ENCODE measurements at regions not wholly inside any gene's neighbourhood (a gene's known extent, or its start where the extent isn't known, plus 50 kb on each side); places are given as distances from the start of the nearest gene placed in this dataset.

- Histone ChIP-seq H3K27me3 (no peaks in the 10 kb centered on the region), H3K9me2 (replicated peaks; ENCODE audit: insufficient read depth) (no peaks in the 10 kb centered on the region), H4K20me1 (ENCODE audit: insufficient read depth, poor library complexity, severe bottlenecking) (no peaks in the 10 kb centered on the region), H3K4me3 (no peak overlapping the region), H3K36me3 (replicated peaks; ENCODE audit: insufficient read depth, low read depth) (no peaks in the 10 kb centered on the region), H3K4me1 (ENCODE audit: insufficient read depth) (no peaks in the 10 kb centered on the region), H2AFZ (no peak overlapping the region), H3K79me2 (no peaks in the 10 kb centered on the region), H3K27ac (no peak overlapping the region), H3K9me3 (ENCODE audit: low read depth) (no peaks in the 10 kb centered on the region), H3K4me2 (no peak overlapping the region)
- 83% methylated on average over 3 of the region's 3 CpGs for WGBS (ENCODE audit: low lambda C conversion rate, missing lambda C conversion rate)
- TF ChIP-seq CTCF (IDR thresholded peaks at IDR 0.05; ENCODE audit: poor library complexity) (no peak), EZH2phosphoT487 (IDR thresholded peaks at IDR 0.05; ENCODE audit: low read depth, severe bottlenecking, unreplicated experiment) (no peak), EZH2 (IDR thresholded peaks at IDR 0.05; ENCODE audit: borderline replicate concordance) (no peak)
- no peak for DNase-seq (ENCODE audit: low spot score)
These were observed 338.6 kb downstream of the TMEM38B start for GRCh38 chr9:106032978-106033377.

- H3K4me1 ChIP-seq (ENCODE audit: insufficient read depth), result no peaks in the 10 kb centered on the region
- TF ChIP-seq EZH2 (IDR thresholded peaks at IDR 0.05; ENCODE audit: borderline replicate concordance) (no peak), CTCF (IDR thresholded peaks at IDR 0.05; ENCODE audit: poor library complexity) (no peak), EZH2phosphoT487 (IDR thresholded peaks at IDR 0.05; ENCODE audit: low read depth, severe bottlenecking, unreplicated experiment) (no peak)
- no peak overlapping the region for H3K4me2 ChIP-seq
- DNase-seq (ENCODE audit: low spot score), result no peak
- no peaks in the 10 kb centered on the region for H3K9me3 ChIP-seq (ENCODE audit: low read depth)
- H3K27me3 ChIP-seq, result no peaks in the 10 kb centered on the region
- H3K79me2 ChIP-seq, result no peaks in the 10 kb centered on the region
- no peak overlapping the region for H2AFZ ChIP-seq
- no peaks in the 10 kb centered on the region for H3K36me3 ChIP-seq (replicated peaks; ENCODE audit: insufficient read depth, low read depth)
- H4K20me1 ChIP-seq (ENCODE audit: insufficient read depth, poor library complexity, severe bottlenecking), result no peaks in the 10 kb centered on the region
- H3K4me3 ChIP-seq, result no peak overlapping the region
- H3K9me2 ChIP-seq (replicated peaks; ENCODE audit: insufficient read depth), result no peaks in the 10 kb centered on the region
- H3K27ac ChIP-seq, result no peak overlapping the region
These were observed 341.5 kb downstream of the TMEM38B start for GRCh38 chr9:106035806-106036205.

- H3K36me3 ChIP-seq (replicated peaks; ENCODE audit: insufficient read depth, low read depth), result no peaks in the 10 kb centered on the region
- H4K20me1 ChIP-seq (ENCODE audit: insufficient read depth, poor library complexity, severe bottlenecking), result no peaks in the 10 kb centered on the region
- TF ChIP-seq EZH2phosphoT487 (IDR thresholded peaks at IDR 0.05; ENCODE audit: low read depth, severe bottlenecking, unreplicated experiment), result no peak
- no peak for TF ChIP-seq EZH2 (IDR thresholded peaks at IDR 0.05; ENCODE audit: borderline replicate concordance)
- TF ChIP-seq CTCF (IDR thresholded peaks at IDR 0.05; ENCODE audit: poor library complexity), result no peak
- no peaks in the 10 kb centered on the region for H3K4me1 ChIP-seq (ENCODE audit: insufficient read depth)
- no peaks in the 10 kb centered on the region for H3K79me2 ChIP-seq
- H3K9me2 ChIP-seq (replicated peaks; ENCODE audit: insufficient read depth), result no peaks in the 10 kb centered on the region
- no peak overlapping the region for H3K27ac ChIP-seq
- no peak overlapping the region for H2AFZ ChIP-seq
- DNase-seq (ENCODE audit: low spot score), result no peak
- no peaks in the 10 kb centered on the region for H3K27me3 ChIP-seq
- H3K9me3 ChIP-seq (ENCODE audit: low read depth), result no peaks in the 10 kb centered on the region
- H3K4me3 ChIP-seq, result no peak overlapping the region
- WGBS (ENCODE audit: low lambda C conversion rate, missing lambda C conversion rate), result 59% methylated on average over 1 of the region's 1 CpG
- no peak overlapping the region for H3K4me2 ChIP-seq
These were observed 344.1 kb downstream of the TMEM38B start for GRCh38 chr9:106038266-106039001.

Measured in hepatocyte (in vitro differentiated cells).